ENCODE measurements at regions not wholly inside any gene's neighbourhood (a gene's known extent, or its start where the extent isn't known, plus 50 kb on each side); places are given as distances from the start of the nearest gene placed in this dataset.

DNA sequence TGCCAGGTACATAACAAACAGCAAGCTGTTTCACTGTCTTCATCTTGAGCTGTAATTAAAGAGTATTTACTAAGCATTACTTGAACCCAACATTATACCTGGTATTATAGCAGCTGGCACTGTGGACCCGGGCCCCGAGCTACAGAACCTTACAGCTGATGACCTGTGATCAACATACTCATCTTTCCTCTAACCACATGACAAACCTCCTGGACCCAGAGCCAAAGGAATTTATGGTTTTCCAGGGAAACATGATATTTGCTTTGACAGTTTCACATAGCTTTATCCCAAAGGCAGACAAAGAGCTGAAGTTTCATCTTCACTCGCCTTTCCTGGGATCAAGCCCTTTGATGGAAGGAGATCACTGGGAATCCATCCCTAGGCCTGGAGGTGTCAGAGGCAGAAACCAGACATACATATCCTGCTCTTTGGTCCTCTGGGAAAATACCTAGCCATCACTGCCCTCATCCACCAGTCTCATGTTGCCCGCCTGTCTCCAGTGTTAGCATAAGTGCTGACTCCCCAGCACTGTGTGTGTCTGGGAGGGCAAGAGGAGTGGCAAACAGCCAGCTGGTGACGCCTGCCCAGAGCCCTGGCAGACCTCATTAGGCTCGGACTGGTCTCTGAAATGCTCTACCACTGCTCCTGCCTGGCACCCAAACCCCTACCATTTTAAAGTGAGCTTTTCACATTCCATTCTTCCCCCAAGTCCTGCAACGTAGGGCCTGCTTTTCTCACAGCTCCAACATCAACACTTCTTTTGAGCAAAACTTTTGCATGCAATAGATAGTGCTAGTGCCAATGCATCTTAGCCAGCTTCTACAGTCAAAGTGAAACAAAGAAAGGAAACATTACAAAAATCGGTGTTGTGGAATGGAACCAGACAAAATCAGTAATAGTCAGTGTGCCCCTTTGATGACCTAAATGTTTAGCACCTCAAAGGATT is 138.8 kb upstream of the CTAGE1 start:
- TF ChIP-seq, protein P1, sequence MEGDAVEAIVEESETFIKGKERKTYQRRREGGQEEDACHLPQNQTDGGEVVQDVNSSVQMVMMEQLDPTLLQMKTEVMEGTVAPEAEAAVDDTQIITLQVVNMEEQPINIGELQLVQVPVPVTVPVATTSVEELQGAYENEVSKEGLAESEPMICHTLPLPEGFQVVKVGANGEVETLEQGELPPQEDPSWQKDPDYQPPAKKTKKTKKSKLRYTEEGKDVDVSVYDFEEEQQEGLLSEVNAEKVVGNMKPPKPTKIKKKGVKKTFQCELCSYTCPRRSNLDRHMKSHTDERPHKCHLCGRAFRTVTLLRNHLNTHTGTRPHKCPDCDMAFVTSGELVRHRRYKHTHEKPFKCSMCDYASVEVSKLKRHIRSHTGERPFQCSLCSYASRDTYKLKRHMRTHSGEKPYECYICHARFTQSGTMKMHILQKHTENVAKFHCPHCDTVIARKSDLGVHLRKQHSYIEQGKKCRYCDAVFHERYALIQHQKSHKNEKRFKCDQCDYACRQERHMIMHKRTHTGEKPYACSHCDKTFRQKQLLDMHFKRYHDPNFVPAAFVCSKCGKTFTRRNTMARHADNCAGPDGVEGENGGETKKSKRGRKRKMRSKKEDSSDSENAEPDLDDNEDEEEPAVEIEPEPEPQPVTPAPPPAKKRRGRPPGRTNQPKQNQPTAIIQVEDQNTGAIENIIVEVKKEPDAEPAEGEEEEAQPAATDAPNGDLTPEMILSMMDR (IDR thresholded peaks at IDR 0.05), result no peak
- no peak for TF ChIP-seq POLR2A (IDR thresholded peaks at IDR 0.05)

All from adrenal gland (tissue), 5 donors.